HUES6 (cell line): ENCODE measurements at regions not wholly inside any gene's neighbourhood (a gene's known extent, or its start where the extent isn't known, plus 50 kb on each side); places are given as distances from the start of the nearest gene placed in this dataset.
"Not testable (repeated sequence)": the region's sequence is repeated elsewhere in the genome, so short reads cannot be mapped to it uniquely, and the experiment has no call there.

ENCODE experiments used
- H3K27ac ChIP-seq: 2 replicates; pipeline ENCODE4 v1.7.0; 2013; ENCODE audit warnings: low read depth, mild to moderate bottlenecking, low read length, inconsistent platforms
- H3K27me3 ChIP-seq: 2 replicates; pipeline ENCODE4 v1.6.1; 2013; ENCODE audit warnings: low read length; ENCODE audit not compliant: control insufficient read depth, insufficient read depth
- H3K36me3 ChIP-seq: 2 replicates; pipeline ENCODE4 v1.6.1; 2013; ENCODE audit warnings: low read length; ENCODE audit not compliant: control insufficient read depth, insufficient read depth
- H3K4me1 ChIP-seq: 2 replicates; pipeline ENCODE4 v1.6.1; 2013; ENCODE audit warnings: low read length; ENCODE audit not compliant: control insufficient read depth, insufficient read depth
- H3K4me3 ChIP-seq: 2 replicates; pipeline ENCODE4 v1.5.1; 2013; ENCODE audit warnings: low read depth, low read length
- H3K9ac ChIP-seq: one replicate; pipeline ENCODE4 v1.6.1; 2013; ENCODE audit warnings: mild to moderate bottlenecking, low read length
- H3K9me3 ChIP-seq: 2 replicates; pipeline ENCODE4 v1.6.1; 2013; ENCODE audit warnings: low read depth, low read length; ENCODE audit not compliant: control insufficient read depth, insufficient read depth

- no peak overlapping the region for H3K4me3 ChIP-seq
- H3K27me3 ChIP-seq: no peaks in the 10 kb centered on the region
- no peaks in the 10 kb centered on the region for H3K36me3 ChIP-seq
- H3K27ac ChIP-seq: no peak overlapping the region
- H3K9ac ChIP-seq: no peak overlapping the region
- H3K4me1 ChIP-seq: peaks cover 4% of the 10 kb centered on the region
- no peaks in the 10 kb centered on the region for H3K9me3 ChIP-seq
These were observed 60.5 kb upstream of the HSPA9 start for GRCh38 chr5:138635708-138636107.

- Histone ChIP-seq H3K4me3 (no peak overlapping the region), H3K4me1 (no peaks in the 10 kb centered on the region; the same call in 1 of the 2 replicates), H3K36me3 (no peaks in the 10 kb centered on the region), H3K27me3 (no peaks in the 10 kb centered on the region), H3K27ac (no peak overlapping the region), H3K9me3 (no peaks in the 10 kb centered on the region), H3K9ac (no peak overlapping the region)
These were observed 60.1 kb upstream of the HSPA9 start for GRCh38 chr5:138635265-138635664.

- not testable (repeated sequence) for H3K4me3 ChIP-seq, H3K27ac ChIP-seq, H3K36me3 ChIP-seq, H3K27me3 ChIP-seq, H3K4me1 ChIP-seq, H3K9me3 ChIP-seq, H3K9ac ChIP-seq
These were observed 59.6 kb upstream of the HSPA9 start for GRCh38 chr5:138634804-138635203.

- H3K4me1 ChIP-seq: no peaks in the 10 kb centered on the region; the same call in 1 of the 2 replicates
- H3K27me3 ChIP-seq: no peaks in the 10 kb centered on the region
- H3K9me3 ChIP-seq: no peaks in the 10 kb centered on the region
- no peak overlapping the region for H3K9ac ChIP-seq
- H3K27ac ChIP-seq: no peak overlapping the region
- H3K4me3 ChIP-seq: no peak overlapping the region
- H3K36me3 ChIP-seq: no peaks in the 10 kb centered on the region
These were observed 57.8 kb upstream of the HSPA9 start for GRCh38 chr5:138632900-138633489.

GRCh38 chr5:138631096-138631928 lies 56.1 kb upstream of the HSPA9 start:
- H3K27ac ChIP-seq: no peak overlapping the region
- no peaks in the 10 kb centered on the region for H3K9me3 ChIP-seq
- no peaks in the 10 kb centered on the region for H3K36me3 ChIP-seq
- H3K4me1 ChIP-seq: no peaks in the 10 kb centered on the region; the same call in 1 of the 2 replicates
- no peaks in the 10 kb centered on the region for H3K27me3 ChIP-seq
- H3K9ac ChIP-seq: no peak overlapping the region
- H3K4me3 ChIP-seq: no peak overlapping the region

GRCh38 chr5:138629392-138629791 lies 54.2 kb upstream of the HSPA9 start:
- Histone ChIP-seq H3K36me3 (no peaks in the 10 kb centered on the region), H3K4me3 (no peak overlapping the region), H3K9me3 (no peaks in the 10 kb centered on the region), H3K27ac (no peak overlapping the region), H3K4me1 (no peaks in the 10 kb centered on the region), H3K27me3 (no peaks in the 10 kb centered on the region), H3K9ac (no peak overlapping the region)

- Histone ChIP-seq H3K27me3 (no peaks in the 10 kb centered on the region), H3K4me1 (peaks cover 8% of the 10 kb centered on the region), H3K9ac (no peak overlapping the region), H3K27ac (no peak overlapping the region), H3K36me3 (no peaks in the 10 kb centered on the region), H3K4me3 (no peak overlapping the region), H3K9me3 (no peaks in the 10 kb centered on the region)
These were observed 51.2 kb upstream of the HSPA9 start for GRCh38 chr5:138626333-138626944.

- peaks cover 8% of the 10 kb centered on the region for H3K4me1 ChIP-seq
These were observed 49.9 kb upstream of the HSPA9 start for GRCh38 chr5:138625134-138625533.

More at GRCh38 chr5:138625134-138625533, 49.9 kb upstream of the HSPA9 start:
- H3K27ac ChIP-seq: no peak overlapping the region
- no peaks in the 10 kb centered on the region for H3K36me3 ChIP-seq
- H3K4me3 ChIP-seq: no peak overlapping the region
- no peak overlapping the region for H3K9ac ChIP-seq
- no peaks in the 10 kb centered on the region for H3K9me3 ChIP-seq
- H3K27me3 ChIP-seq: no peaks in the 10 kb centered on the region
